Hepatocyte (in vitro differentiated cells): ENCODE measurements at regions not wholly inside any gene's neighbourhood (a gene's known extent, or its start where the extent isn't known, plus 50 kb on each side); places are given as distances from the start of the nearest gene placed in this dataset.

Experiments
- DNase-seq: peaks from one replicate; pipeline ENCODE4 v3.0.0-alpha.2; 2016; ENCODE audit warnings: low spot score
- H2AFZ ChIP-seq: fragments of 200-600 bp; sonication (generic); 2 replicates; pipeline ENCODE4 v1.6.0; 2016; ENCODE audit warnings: antibody characterized with exemption, mild to moderate bottlenecking
- H3K27ac ChIP-seq: fragments of 200-600 bp; sonication (generic); 2 replicates; pipeline ENCODE4 v1.5.1; 2016; ENCODE audit warnings: mild to moderate bottlenecking
- H3K27me3 ChIP-seq: fragments of 200-600 bp; sonication (generic); 2 replicates; pipeline ENCODE4 v1.6.1; 2016
- H3K36me3 ChIP-seq: fragments of 200-600 bp; sonication (generic); replicated peaks from 2 replicates; pipeline ENCODE4 v1.5.1; 2016; ENCODE audit warnings: low read depth; ENCODE audit not compliant: insufficient read depth
- H3K4me1 ChIP-seq: fragments of 200-600 bp; sonication (generic); 2 replicates; pipeline ENCODE4 v1.5.1; 2016; ENCODE audit warnings: mild to moderate bottlenecking, moderate library complexity; ENCODE audit not compliant: insufficient read depth
- H3K4me2 ChIP-seq: fragments of 200-600 bp; sonication (generic); 2 replicates; pipeline ENCODE4 v1.6.0; 2016
- H3K4me3 ChIP-seq: fragments of 200-600 bp; sonication (generic); 2 replicates; pipeline ENCODE4 v1.5.1; 2016; ENCODE audit warnings: mild to moderate bottlenecking
- H3K79me2 ChIP-seq: fragments of 200-600 bp; sonication (generic); 2 replicates; pipeline ENCODE4 v1.6.0; 2017; ENCODE audit warnings: mild to moderate bottlenecking
- H3K9me2 ChIP-seq: fragments of 200-600 bp; sonication (generic); replicated peaks from 2 replicates; pipeline ENCODE4 v1.6.0; 2017; ENCODE audit warnings: mild to moderate bottlenecking; ENCODE audit not compliant: insufficient read depth
- H3K9me3 ChIP-seq: fragments of 200-600 bp; sonication (generic); 2 replicates; pipeline ENCODE4 v1.5.1; 2016; ENCODE audit warnings: low read depth, mild to moderate bottlenecking
- H4K20me1 ChIP-seq: fragments of 200-600 bp; sonication (generic); 2 replicates; pipeline ENCODE4 v1.6.0; 2016; ENCODE audit warnings: mild to moderate bottlenecking; ENCODE audit not compliant: insufficient read depth, poor library complexity, severe bottlenecking
- CTCF ChIP-seq: fragments of 200-600 bp; sonication (generic); IDR thresholded peaks from 2 replicates; pipeline ENCODE4 v1.5.1; 2016; ENCODE audit warnings: antibody characterized with exemption, mild to moderate bottlenecking; ENCODE audit not compliant: poor library complexity
- EZH2 ChIP-seq: fragments of 200-600 bp; sonication (generic); IDR thresholded peaks from 2 replicates; pipeline ENCODE4 v1.6.1; 2016; ENCODE audit warnings: antibody characterized with exemption, mild to moderate bottlenecking, borderline replicate concordance
- EZH2phosphoT487 ChIP-seq: fragments of 200-600 bp; sonication (generic); IDR thresholded peaks from one replicate; pipeline ENCODE4 v1.6.1; 2018; ENCODE audit warnings: antibody characterized with exemption, mild to moderate bottlenecking, low read depth, moderate library complexity; ENCODE audit not compliant: unreplicated experiment, severe bottlenecking
- WGBS: methylation state at CpG from one replicate; pipeline ENCODE4 v1.1.6; 2016; ENCODE audit warnings: low lambda C conversion rate; ENCODE audit errors: missing lambda C conversion rate; 5-methylcytosine and 5-hydroxymethylcytosine counted together

DNA sequence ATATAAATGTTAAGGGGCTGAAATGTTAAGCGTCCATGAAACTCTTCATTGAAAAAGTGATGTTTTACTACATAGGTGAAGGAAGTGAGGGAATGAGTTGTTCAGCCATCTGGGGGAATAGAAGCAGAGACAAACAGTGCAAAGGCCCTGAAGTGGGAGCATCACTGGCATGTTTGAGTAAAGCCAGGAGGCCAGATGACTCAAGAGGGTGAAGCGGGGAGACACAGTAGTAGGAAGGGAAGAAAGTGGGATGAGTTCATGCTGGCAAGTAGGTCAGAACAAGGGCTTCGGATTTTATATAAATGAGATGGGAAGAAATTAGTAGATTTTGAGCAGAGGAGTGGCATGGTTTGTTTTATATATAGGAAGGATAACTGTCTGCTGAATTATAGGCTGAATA lies 112.5 kb upstream of the MAP9 start:
- no peaks in the 10 kb centered on the region for H4K20me1 ChIP-seq
- H3K9me2 ChIP-seq: no peaks in the 10 kb centered on the region
- no peak overlapping the region for H3K4me3 ChIP-seq
- no peaks in the 10 kb centered on the region for H3K4me1 ChIP-seq
- TF ChIP-seq EZH2phosphoT487 (no peak), EZH2 (no peak)
- H3K9me3 ChIP-seq: no peaks in the 10 kb centered on the region
- H3K36me3 ChIP-seq: no peaks in the 10 kb centered on the region
- H2AFZ ChIP-seq: no peak overlapping the region
- no peaks in the 10 kb centered on the region for H3K27me3 ChIP-seq
- 82% methylated on average over 3 of the region's 3 CpGs for WGBS
- no peak for DNase-seq
- H3K79me2 ChIP-seq: no peaks in the 10 kb centered on the region
- H3K4me2 ChIP-seq: no peak overlapping the region
- no peak overlapping the region for H3K27ac ChIP-seq

- H3K9me3 ChIP-seq: no peaks in the 10 kb centered on the region
- no peaks in the 10 kb centered on the region for H4K20me1 ChIP-seq
- no peak for TF ChIP-seq EZH2phosphoT487
- no peak for TF ChIP-seq EZH2
- TF ChIP-seq CTCF: no peak
- WGBS: 81% methylated on average over 2 of the region's 2 CpGs
- no peaks in the 10 kb centered on the region for H3K79me2 ChIP-seq
- H3K27me3 ChIP-seq: no peaks in the 10 kb centered on the region
- no peak overlapping the region for H3K27ac ChIP-seq
- no peak for DNase-seq
- no peaks in the 10 kb centered on the region for H3K9me2 ChIP-seq
- H3K4me2 ChIP-seq: no peak overlapping the region
- H3K4me1 ChIP-seq: no peaks in the 10 kb centered on the region
- H3K36me3 ChIP-seq: no peaks in the 10 kb centered on the region
- H3K4me3 ChIP-seq: no peak overlapping the region
- no peak overlapping the region for H2AFZ ChIP-seq
Measured at GRCh38 chr4:155488691-155489090, 111.9 kb upstream of the MAP9 start.

- Histone ChIP-seq H2AFZ (no peak overlapping the region), H3K79me2 (no peaks in the 10 kb centered on the region), H3K27ac (no peak overlapping the region), H3K4me1 (no peaks in the 10 kb centered on the region), H3K4me3 (no peak overlapping the region), H4K20me1 (no peaks in the 10 kb centered on the region), H3K9me3 (no peaks in the 10 kb centered on the region), H3K36me3 (no peaks in the 10 kb centered on the region), H3K9me2 (no peaks in the 10 kb centered on the region), H3K4me2 (no peak overlapping the region), H3K27me3 (no peaks in the 10 kb centered on the region)
- no peak for TF ChIP-seq CTCF
- no peak for TF ChIP-seq EZH2phosphoT487
- TF ChIP-seq EZH2: no peak
- DNase-seq: no peak
Measured at GRCh38 chr4:155487210-155487609, 110.4 kb upstream of the MAP9 start.

GRCh38 chr4:155481150-155481549 lies 104.4 kb upstream of the MAP9 start:
- WGBS: 94% methylated on average over 4 of the region's 4 CpGs
- Histone ChIP-seq H3K9me2 (no peaks in the 10 kb centered on the region), H3K4me3 (no peak overlapping the region), H3K4me1 (no peaks in the 10 kb centered on the region), H3K4me2 (no peak overlapping the region), H3K9me3 (no peaks in the 10 kb centered on the region), H3K27ac (no peak overlapping the region), H3K36me3 (no peaks in the 10 kb centered on the region), H2AFZ (no peak overlapping the region), H3K79me2 (no peaks in the 10 kb centered on the region), H4K20me1 (no peaks in the 10 kb centered on the region), H3K27me3 (no peaks in the 10 kb centered on the region)
- no peak for TF ChIP-seq EZH2phosphoT487
- DNase-seq: no peak

- H3K4me2 ChIP-seq: no peak overlapping the region
Measured at GRCh38 chr4:155479835-155480234, 103.1 kb upstream of the MAP9 start.

More at GRCh38 chr4:155479835-155480234, 103.1 kb upstream of the MAP9 start:
- Histone ChIP-seq H3K4me3 (no peak overlapping the region), H2AFZ (no peak overlapping the region), H3K9me3 (no peaks in the 10 kb centered on the region), H3K27ac (no peak overlapping the region), H3K36me3 (no peaks in the 10 kb centered on the region), H3K79me2 (no peaks in the 10 kb centered on the region), H3K4me1 (no peaks in the 10 kb centered on the region), H3K9me2 (no peaks in the 10 kb centered on the region), H3K27me3 (no peaks in the 10 kb centered on the region), H4K20me1 (no peaks in the 10 kb centered on the region)
- TF ChIP-seq CTCF: no peak
- no peak for TF ChIP-seq EZH2phosphoT487
- no peak for TF ChIP-seq EZH2
- no peak for DNase-seq
- WGBS: 94% methylated on average over 1 of the region's 1 CpG
